ENCODE measurements at regions not wholly inside any gene's neighbourhood (a gene's known extent, or its start where the extent isn't known, plus 50 kb on each side); places are given as distances from the start of the nearest gene placed in this dataset.
"Not testable (repeated sequence)": the region's sequence is repeated elsewhere in the genome, so short reads cannot be mapped to it uniquely, and the experiment has no call there.

DNA sequence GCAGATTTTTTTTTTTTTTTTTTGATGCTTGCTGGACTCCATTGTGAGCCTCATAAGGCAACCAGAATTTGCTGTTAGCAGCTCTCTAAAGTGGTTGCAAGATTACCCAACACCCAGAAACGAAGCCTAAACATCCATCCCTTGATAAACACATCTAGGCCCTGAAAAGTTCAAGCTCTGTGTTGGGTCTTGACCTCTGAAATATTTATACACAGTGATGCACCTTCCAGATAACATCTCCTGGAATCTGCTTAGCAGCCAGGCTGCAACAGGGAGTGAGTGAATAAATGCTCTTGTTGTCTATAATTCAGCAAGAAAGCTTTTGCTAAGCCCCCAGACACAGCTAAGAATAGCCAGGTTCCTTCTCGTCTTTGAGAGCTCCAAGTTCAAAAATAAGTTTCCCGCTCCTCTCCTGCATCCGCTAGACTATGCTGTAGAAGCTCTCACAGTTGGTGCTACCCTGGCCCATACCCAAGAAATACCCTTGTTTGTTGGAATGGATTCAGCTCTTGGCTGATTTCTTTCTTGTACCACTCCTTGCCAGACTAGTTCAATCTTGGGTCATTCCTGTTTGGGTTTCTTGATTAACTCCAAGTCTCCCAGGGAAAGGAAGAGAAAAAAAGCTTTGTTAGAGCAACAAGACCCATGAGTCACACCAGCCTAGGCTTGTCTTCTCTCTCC lies 610.6 kb upstream of the TBX3 start:
- Mint-ChIP-seq H3K36me3 (no peaks in the 10 kb centered on the region), H3K27me3 (ENCODE audit: low read depth in 3 of 3) (peaks cover 0 to 5% (median 3%) of the 10 kb centered on the region in 3 donors), H3K4me3 (no peak overlapping the region), H3K27ac (no peak overlapping the region), H3K9me3 (peaks cover 0 to 4% (median 2%) of the 10 kb centered on the region in 7 donors), H3K4me1 (no peaks in the 10 kb centered on the region)
- no peak overlapping the region for H3K9ac ChIP-seq (ENCODE audit: insufficient read depth, low read length, poor library complexity, severe bottlenecking)
- H3K4me3 ChIP-seq (replicated peaks in 1 of 3; ENCODE audit: low read depth in 2 of 3, low read length in 3 of 3), result no peak overlapping the region
- H3K4me2 ChIP-seq (replicated peaks; ENCODE audit: extremely low read depth, low read length, poor library complexity, severe bottlenecking), result no peak overlapping the region
- intact Hi-C loops (cut with micrococcal nuclease), result no loop called here
- H3K9me3 ChIP-seq (replicated peaks in 1 of 2; ENCODE audit: control insufficient read depth in 1 of 2, insufficient read depth in 1 of 2, low read length in 2 of 2), result no peaks in the 10 kb centered on the region
- H2AFZ ChIP-seq (ENCODE audit: insufficient read depth, low read depth, low read length, poor library complexity, severe bottlenecking), result no peak overlapping the region
- H3K36me3 ChIP-seq (replicated peaks in 1 of 2; ENCODE audit: control insufficient read depth in 1 of 2, insufficient read depth in 2 of 2, low read length in 2 of 2), result no peaks in the 10 kb centered on the region
- WGBS (ENCODE audit: insufficient coverage), result 90% methylated on average over 2 of the region's 4 CpGs
- no peak for DNase-seq
- TF ChIP-seq, protein P1, sequence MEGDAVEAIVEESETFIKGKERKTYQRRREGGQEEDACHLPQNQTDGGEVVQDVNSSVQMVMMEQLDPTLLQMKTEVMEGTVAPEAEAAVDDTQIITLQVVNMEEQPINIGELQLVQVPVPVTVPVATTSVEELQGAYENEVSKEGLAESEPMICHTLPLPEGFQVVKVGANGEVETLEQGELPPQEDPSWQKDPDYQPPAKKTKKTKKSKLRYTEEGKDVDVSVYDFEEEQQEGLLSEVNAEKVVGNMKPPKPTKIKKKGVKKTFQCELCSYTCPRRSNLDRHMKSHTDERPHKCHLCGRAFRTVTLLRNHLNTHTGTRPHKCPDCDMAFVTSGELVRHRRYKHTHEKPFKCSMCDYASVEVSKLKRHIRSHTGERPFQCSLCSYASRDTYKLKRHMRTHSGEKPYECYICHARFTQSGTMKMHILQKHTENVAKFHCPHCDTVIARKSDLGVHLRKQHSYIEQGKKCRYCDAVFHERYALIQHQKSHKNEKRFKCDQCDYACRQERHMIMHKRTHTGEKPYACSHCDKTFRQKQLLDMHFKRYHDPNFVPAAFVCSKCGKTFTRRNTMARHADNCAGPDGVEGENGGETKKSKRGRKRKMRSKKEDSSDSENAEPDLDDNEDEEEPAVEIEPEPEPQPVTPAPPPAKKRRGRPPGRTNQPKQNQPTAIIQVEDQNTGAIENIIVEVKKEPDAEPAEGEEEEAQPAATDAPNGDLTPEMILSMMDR (IDR thresholded peaks at IDR 0.05), result no peak
- no peaks in the 10 kb centered on the region for H3K79me2 ChIP-seq (ENCODE audit: insufficient read depth, low read length)
- H4K20me1 ChIP-seq (ENCODE audit: insufficient read depth, low read length), result no peaks in the 10 kb centered on the region
- no peaks in the 10 kb centered on the region for H3K4me1 ChIP-seq (ENCODE audit: control insufficient read depth in 1 of 2, insufficient read depth in 2 of 2, low read length in 2 of 2)
- H3K27me3 ChIP-seq (ENCODE audit: control insufficient read depth in 2 of 2, insufficient read depth in 2 of 2, low read length in 2 of 2), result no peaks in the 10 kb centered on the region
- no peak overlapping the region for H3K27ac ChIP-seq (ENCODE audit: low read depth in 1 of 2, low read length in 2 of 2)

DNA sequence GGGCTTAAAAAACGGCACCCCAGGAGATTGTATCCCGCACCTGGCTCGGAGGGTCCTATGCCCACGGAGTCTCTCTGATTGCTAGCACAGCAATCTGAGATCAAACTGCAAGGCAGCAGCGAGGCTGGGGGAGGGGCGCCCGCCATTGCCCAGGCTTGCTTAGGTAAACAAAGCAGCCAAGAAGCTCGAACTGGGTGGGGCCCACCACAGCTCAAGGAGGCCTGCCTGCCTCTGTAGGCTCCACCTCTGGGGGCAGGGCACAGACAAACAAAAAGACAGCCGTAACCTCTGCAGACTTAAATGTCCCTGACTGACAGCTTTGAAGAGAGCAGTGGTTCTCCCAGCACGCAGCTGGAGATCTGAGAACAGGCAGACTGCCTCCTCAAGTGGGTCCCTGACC lies 601.5 kb upstream of the TBX3 start:
- H3K36me3 Mint-ChIP-seq; H4K20me1 ChIP-seq (ENCODE audit: insufficient read depth, low read length); H3K4me1 ChIP-seq (ENCODE audit: control insufficient read depth in 1 of 2, insufficient read depth in 2 of 2, low read length in 2 of 2); H3K4me3 Mint-ChIP-seq; H3K27me3 ChIP-seq (ENCODE audit: control insufficient read depth in 2 of 2, insufficient read depth in 2 of 2, low read length in 2 of 2); intact Hi-C loops (cut with micrococcal nuclease); H3K27ac ChIP-seq (ENCODE audit: low read depth in 1 of 2, low read length in 2 of 2); H3K27me3 Mint-ChIP-seq (ENCODE audit: low read depth in 3 of 3); H3K4me3 ChIP-seq (replicated peaks in 1 of 3; ENCODE audit: low read depth in 2 of 3, low read length in 3 of 3); DNase-seq; H3K27ac Mint-ChIP-seq; H3K79me2 ChIP-seq (ENCODE audit: insufficient read depth, low read length); H3K4me2 ChIP-seq (replicated peaks; ENCODE audit: extremely low read depth, low read length, poor library complexity, severe bottlenecking); H2AFZ ChIP-seq (ENCODE audit: insufficient read depth, low read depth, low read length, poor library complexity, severe bottlenecking); H3K4me1 Mint-ChIP-seq; H3K9me3 ChIP-seq (replicated peaks in 1 of 2; ENCODE audit: control insufficient read depth in 1 of 2, insufficient read depth in 1 of 2, low read length in 2 of 2); H3K36me3 ChIP-seq (replicated peaks in 1 of 2; ENCODE audit: control insufficient read depth in 1 of 2, insufficient read depth in 2 of 2, low read length in 2 of 2); H3K9ac ChIP-seq (ENCODE audit: insufficient read depth, low read length, poor library complexity, severe bottlenecking): not testable (repeated sequence)
- WGBS (ENCODE audit: insufficient coverage), result 87% methylated on average over 6 of the region's 10 CpGs
- H3K9me3 Mint-ChIP-seq, result peaks cover 0 to 12% (median 5%) of the 10 kb centered on the region in 7 donors
